ENCODE measurements at regions not wholly inside any gene's neighbourhood (a gene's known extent, or its start where the extent isn't known, plus 50 kb on each side); places are given as distances from the start of the nearest gene placed in this dataset.

- Mint-ChIP-seq H3K36me3 (ENCODE audit: low read depth) (no peaks in the 10 kb centered on the region), H3K27ac (no peak overlapping the region), H3K27me3 (ENCODE audit: low read depth) (no peaks in the 10 kb centered on the region), H3K4me1 (ENCODE audit: low read depth) (no peaks in the 10 kb centered on the region), H3K9me3 (peaks cover 6% of the 10 kb centered on the region), H3K4me3 (no peak overlapping the region)
- no peak for DNase-seq (ENCODE audit: low spot score)
Observed at GRCh38 chr9:29637471-29638237, 2064.4 kb upstream of the C9orf72 start.

GRCh38 chr9:29640507-29640906 is 2067.2 kb upstream of the C9orf72 start:
- DNase-seq (ENCODE audit: low spot score): no peak
- Mint-ChIP-seq H3K27me3 (ENCODE audit: low read depth) (no peaks in the 10 kb centered on the region), H3K27ac (no peak overlapping the region), H3K36me3 (ENCODE audit: low read depth) (no peaks in the 10 kb centered on the region), H3K4me3 (no peak overlapping the region), H3K4me1 (ENCODE audit: low read depth) (no peaks in the 10 kb centered on the region), H3K9me3 (peaks cover 9% of the 10 kb centered on the region)

- Mint-ChIP-seq H3K36me3 (ENCODE audit: low read depth) (no peaks in the 10 kb centered on the region), H3K9me3 (peaks cover 9% of the 10 kb centered on the region), H3K27me3 (ENCODE audit: low read depth) (no peaks in the 10 kb centered on the region), H3K4me1 (ENCODE audit: low read depth) (no peaks in the 10 kb centered on the region), H3K27ac (no peak overlapping the region), H3K4me3 (no peak overlapping the region)
- no peak for DNase-seq (ENCODE audit: low spot score)
Observed at GRCh38 chr9:29644514-29644913, 2071.2 kb upstream of the C9orf72 start.

- no peaks in the 10 kb centered on the region for H3K4me1 Mint-ChIP-seq (ENCODE audit: low read depth)
Observed at GRCh38 chr9:29647451-29647850, 2074.2 kb upstream of the C9orf72 start.

GRCh38 chr9:29648132-29648531 is 2074.9 kb upstream of the C9orf72 start:
- Mint-ChIP-seq H3K27ac (no peak overlapping the region), H3K27me3 (ENCODE audit: low read depth) (no peaks in the 10 kb centered on the region), H3K4me1 (ENCODE audit: low read depth) (no peaks in the 10 kb centered on the region), H3K4me3 (no peak overlapping the region), H3K9me3 (peaks cover 12% of the 10 kb centered on the region), H3K36me3 (ENCODE audit: low read depth) (no peaks in the 10 kb centered on the region)
- no peak for DNase-seq (ENCODE audit: low spot score)

More at GRCh38 chr9:29647451-29647850, 2074.2 kb upstream of the C9orf72 start:
- no peak overlapping the region for H3K4me3 Mint-ChIP-seq
- H3K9me3 Mint-ChIP-seq: peaks cover 12% of the 10 kb centered on the region
- no peaks in the 10 kb centered on the region for H3K27me3 Mint-ChIP-seq (ENCODE audit: low read depth)
- no peaks in the 10 kb centered on the region for H3K36me3 Mint-ChIP-seq (ENCODE audit: low read depth)
- no peak for DNase-seq (ENCODE audit: low spot score)
- H3K27ac Mint-ChIP-seq: no peak overlapping the region

GRCh38 chr9:29648601-29649000 is 2075.3 kb upstream of the C9orf72 start:
- no peak for DNase-seq (ENCODE audit: low spot score)
- Mint-ChIP-seq H3K36me3 (ENCODE audit: low read depth) (no peaks in the 10 kb centered on the region), H3K27ac (no peak overlapping the region), H3K27me3 (ENCODE audit: low read depth) (no peaks in the 10 kb centered on the region), H3K9me3 (peaks cover 12% of the 10 kb centered on the region), H3K4me3 (no peak overlapping the region), H3K4me1 (ENCODE audit: low read depth) (no peaks in the 10 kb centered on the region)

GRCh38 chr9:29656641-29657406 is 2083.5 kb upstream of the C9orf72 start:
- no peak overlapping the region for H3K4me3 Mint-ChIP-seq
- H3K27me3 Mint-ChIP-seq (ENCODE audit: low read depth): no peaks in the 10 kb centered on the region
- no peaks in the 10 kb centered on the region for H3K36me3 Mint-ChIP-seq (ENCODE audit: low read depth)
- H3K27ac Mint-ChIP-seq: no peak overlapping the region
- no peaks in the 10 kb centered on the region for H3K4me1 Mint-ChIP-seq (ENCODE audit: low read depth)
- DNase-seq (ENCODE audit: low spot score): no peak
- peaks cover 24% of the 10 kb centered on the region for H3K9me3 Mint-ChIP-seq

DNA sequence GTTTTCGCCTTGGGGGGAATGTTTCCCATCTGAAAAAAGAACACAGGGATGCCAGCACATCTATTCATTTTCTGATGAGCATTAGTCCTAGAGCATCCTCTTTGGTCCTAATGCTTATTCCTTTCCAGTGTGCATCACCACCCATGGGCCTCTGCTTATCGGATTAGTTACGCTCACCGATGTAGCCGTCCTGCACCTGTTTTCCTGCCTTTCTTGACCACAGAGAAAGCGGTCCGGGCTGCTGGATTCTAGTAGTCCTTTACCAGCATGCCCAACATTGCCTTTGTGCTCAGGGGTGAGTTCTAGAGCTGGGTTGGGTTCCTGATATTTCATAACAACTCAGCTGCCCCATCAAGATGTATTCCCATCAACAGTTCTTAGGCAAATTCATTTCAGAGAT is 2084.5 kb upstream of the C9orf72 start:
- H3K4me3 Mint-ChIP-seq: no peak overlapping the region
- no peak overlapping the region for H3K27ac Mint-ChIP-seq
- no peak for DNase-seq (ENCODE audit: low spot score)
- peaks cover 24% of the 10 kb centered on the region for H3K9me3 Mint-ChIP-seq
- H3K4me1 Mint-ChIP-seq (ENCODE audit: low read depth): no peaks in the 10 kb centered on the region
- H3K36me3 Mint-ChIP-seq (ENCODE audit: low read depth): no peaks in the 10 kb centered on the region
- H3K27me3 Mint-ChIP-seq (ENCODE audit: low read depth): no peaks in the 10 kb centered on the region

DNA sequence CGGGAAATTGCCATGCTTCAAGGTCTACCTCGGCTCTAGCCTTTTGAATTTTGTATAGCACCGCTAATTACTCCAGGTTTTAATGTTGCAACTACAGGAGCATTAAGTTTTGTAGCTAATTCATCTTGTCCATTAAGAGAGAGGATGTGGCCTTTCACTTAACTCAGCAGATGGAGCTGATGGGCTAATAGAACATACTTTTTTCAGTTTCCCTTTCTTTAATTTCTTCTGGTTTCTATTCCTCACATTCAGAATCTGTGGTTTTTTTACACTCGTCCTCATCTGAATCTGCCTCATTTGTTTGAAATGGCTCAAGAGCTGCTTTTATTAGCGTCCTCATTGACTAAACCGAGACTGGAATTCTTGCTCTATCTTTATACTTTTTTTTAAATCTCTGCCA is 2085.7 kb upstream of the C9orf72 start:
- Mint-ChIP-seq H3K9me3 (peaks cover 28% of the 10 kb centered on the region), H3K4me1 (ENCODE audit: low read depth) (no peaks in the 10 kb centered on the region), H3K4me3 (no peak overlapping the region), H3K36me3 (ENCODE audit: low read depth) (no peaks in the 10 kb centered on the region), H3K27me3 (ENCODE audit: low read depth) (no peaks in the 10 kb centered on the region), H3K27ac (no peak overlapping the region)
- no peak for DNase-seq (ENCODE audit: low spot score)

GRCh38 chr9:29659736-29660135 is 2086.5 kb upstream of the C9orf72 start:
- Mint-ChIP-seq H3K27me3 (ENCODE audit: low read depth) (no peaks in the 10 kb centered on the region), H3K36me3 (ENCODE audit: low read depth) (no peaks in the 10 kb centered on the region), H3K27ac (no peak overlapping the region), H3K9me3 (peaks cover 29% of the 10 kb centered on the region), H3K4me3 (no peak overlapping the region), H3K4me1 (ENCODE audit: low read depth) (no peaks in the 10 kb centered on the region)
- no peak for DNase-seq (ENCODE audit: low spot score)

DNA sequence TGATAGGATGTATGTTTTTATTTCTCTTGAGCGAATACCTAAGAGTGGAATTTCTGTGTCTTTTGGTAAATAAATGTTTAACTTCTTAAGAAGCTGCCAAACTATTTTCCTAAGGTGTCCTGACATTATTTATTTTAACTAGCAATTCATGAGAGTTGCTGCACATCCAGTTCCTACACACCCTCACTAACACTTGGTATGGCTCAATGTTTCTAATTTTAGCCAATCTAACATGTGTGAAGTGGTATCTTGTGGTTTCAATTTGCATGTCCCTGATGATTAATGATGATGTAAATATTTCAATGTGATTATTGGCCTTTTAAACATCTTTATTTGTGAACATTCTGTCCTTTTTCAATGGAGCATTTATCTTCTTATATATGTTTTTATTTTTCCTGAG is 2095.5 kb upstream of the C9orf72 start:
- Mint-ChIP-seq H3K4me3 (no peak overlapping the region), H3K27me3 (ENCODE audit: low read depth) (no peaks in the 10 kb centered on the region), H3K4me1 (ENCODE audit: low read depth) (no peaks in the 10 kb centered on the region), H3K9me3 (peaks cover 25% of the 10 kb centered on the region), H3K36me3 (ENCODE audit: low read depth) (no peaks in the 10 kb centered on the region), H3K27ac (no peak overlapping the region)
- no peak for DNase-seq (ENCODE audit: low spot score)

DNA sequence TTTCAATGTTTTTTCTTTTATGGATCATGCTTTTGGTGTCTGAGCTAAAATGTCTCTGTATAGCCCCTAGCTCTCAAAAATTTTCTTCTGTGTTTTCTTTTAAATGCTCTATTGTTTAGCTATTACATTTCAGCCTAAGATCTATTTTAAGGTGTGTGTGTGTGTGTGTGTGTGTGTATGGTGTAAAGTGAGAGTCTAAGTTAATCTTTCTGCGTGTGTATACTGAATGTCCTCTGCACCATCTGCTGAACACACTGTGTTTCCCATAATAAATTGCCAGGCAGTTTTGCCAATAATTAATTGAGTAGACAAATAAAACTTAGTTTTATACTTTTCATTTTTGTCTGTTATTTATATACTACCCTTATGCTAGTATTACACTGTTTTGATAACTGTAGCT is 2096.3 kb upstream of the C9orf72 start:
- Mint-ChIP-seq H3K27ac (no peak overlapping the region), H3K36me3 (ENCODE audit: low read depth) (no peaks in the 10 kb centered on the region), H3K4me1 (ENCODE audit: low read depth) (no peaks in the 10 kb centered on the region), H3K4me3 (no peak overlapping the region), H3K27me3 (ENCODE audit: low read depth) (no peaks in the 10 kb centered on the region), H3K9me3 (peaks cover 22% of the 10 kb centered on the region)
- no peak for DNase-seq (ENCODE audit: low spot score)

- DNase-seq (ENCODE audit: low spot score): no peak
- no peak overlapping the region for H3K4me3 Mint-ChIP-seq
- no peaks in the 10 kb centered on the region for H3K27me3 Mint-ChIP-seq (ENCODE audit: low read depth)
- H3K27ac Mint-ChIP-seq: no peak overlapping the region
- no peaks in the 10 kb centered on the region for H3K36me3 Mint-ChIP-seq (ENCODE audit: low read depth)
- peaks cover 25% of the 10 kb centered on the region for H3K9me3 Mint-ChIP-seq
- H3K4me1 Mint-ChIP-seq (ENCODE audit: low read depth): no peaks in the 10 kb centered on the region
Observed at GRCh38 chr9:29685531-29685930, 2112.2 kb upstream of the C9orf72 start.

DNA sequence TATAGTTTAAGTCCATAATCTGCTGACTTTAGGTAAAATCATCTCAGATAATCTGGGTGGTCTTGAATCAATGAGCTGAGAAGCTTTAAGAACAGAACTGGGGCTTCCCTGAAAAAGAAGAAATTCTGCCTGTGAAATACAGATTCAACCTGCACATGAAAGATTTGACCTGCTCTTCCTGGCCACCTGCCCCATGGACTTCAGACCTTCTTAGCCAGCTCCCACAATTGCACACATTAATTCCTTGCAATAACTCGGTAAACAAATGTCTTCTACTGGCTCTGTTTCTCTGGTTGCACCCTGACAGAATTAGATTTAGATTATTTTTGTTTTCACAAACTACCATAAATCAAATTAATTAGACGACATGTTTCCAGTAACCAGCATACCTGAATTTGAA is 2117.9 kb upstream of the C9orf72 start:
- no peak overlapping the region for H3K4me3 Mint-ChIP-seq
- H3K4me1 Mint-ChIP-seq (ENCODE audit: low read depth): no peaks in the 10 kb centered on the region
- no peaks in the 10 kb centered on the region for H3K36me3 Mint-ChIP-seq (ENCODE audit: low read depth)
- DNase-seq (ENCODE audit: low spot score): no peak
- H3K27ac Mint-ChIP-seq: no peak overlapping the region
- no peaks in the 10 kb centered on the region for H3K27me3 Mint-ChIP-seq (ENCODE audit: low read depth)
- H3K9me3 Mint-ChIP-seq: peaks cover 17% of the 10 kb centered on the region

All from T-helper 2 cell treated with Interferon-gamma antibody and Interleukin-4, amounts not matched to agents 5 μg/mL and 100 μg/mL, for 36 hours (primary cell).